ENCODE measurements at regions not wholly inside any gene's neighbourhood (a gene's known extent, or its start where the extent isn't known, plus 50 kb on each side); places are given as distances from the start of the nearest gene placed in this dataset.

DNA sequence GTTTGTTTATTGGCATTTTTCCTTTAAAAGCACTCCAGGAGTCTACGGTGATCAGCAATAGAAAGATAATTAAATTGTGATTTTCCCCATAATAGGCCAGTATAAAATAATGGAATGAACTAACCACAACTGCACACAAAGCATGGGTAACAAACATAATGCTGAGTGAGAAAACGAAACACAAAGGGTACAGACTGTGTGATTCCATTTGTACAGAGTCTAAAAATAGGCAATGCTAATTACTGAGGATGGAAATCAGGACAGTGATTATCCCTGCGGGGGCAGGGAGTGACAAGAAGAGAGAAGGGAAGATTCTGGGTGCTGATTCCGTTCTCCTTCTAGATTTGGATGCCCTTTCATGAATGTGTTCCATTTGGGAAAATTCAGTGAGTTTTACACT, 478.1 kb downstream of the PREX1 start:
- no peak for TF ChIP-seq CTCF (conservative IDR thresholded peaks at IDR 0.05; ENCODE audit: low read length)
- TF ChIP-seq EZH2phosphoT487 (IDR thresholded peaks at IDR 0.05; ENCODE audit: borderline replicate concordance), result no peak
